ENCODE measurements at regions not wholly inside any gene's neighbourhood (a gene's known extent, or its start where the extent isn't known, plus 50 kb on each side); places are given as distances from the start of the nearest gene placed in this dataset.

DNA sequence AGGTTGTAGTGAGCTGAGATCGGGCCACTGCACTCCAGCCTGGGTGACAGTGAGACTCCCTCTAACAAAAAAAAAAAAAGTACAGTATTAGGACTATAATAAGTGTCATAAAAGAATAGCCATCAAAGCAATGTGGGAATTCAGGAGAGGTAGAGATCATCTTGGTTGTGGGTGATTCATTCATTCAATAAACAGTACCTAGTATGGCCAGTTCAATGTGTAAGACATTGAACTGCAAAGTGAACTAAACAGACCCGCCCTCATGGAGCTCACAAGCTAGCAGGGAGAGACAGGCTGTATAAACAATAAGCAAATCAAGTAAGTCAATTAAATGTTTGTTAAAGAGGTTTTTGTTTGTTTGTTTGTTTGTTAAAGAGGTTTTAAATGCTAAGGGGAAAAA lies 146.1 kb upstream of the RANBP3L start:
- no TSS peak for BruUV-seq (replicated peaks)
- DNase-seq (ENCODE audit: low read depth, low spot score) (no peak), ATAC-seq (no peak)
- Histone ChIP-seq H3K27me3 (ENCODE audit: insufficient read depth, low read length) (no peaks in the 10 kb centered on the region), H3K9me2 (ENCODE audit: insufficient read depth) (no peaks in the 10 kb centered on the region), H3K4me3 (replicated peaks in 1 of 2; ENCODE audit: low read depth in 1 of 2, low read length in 2 of 2) (no peak overlapping the region), H3K9ac (ENCODE audit: low read length) (no peak overlapping the region), H3K9me3 (ENCODE audit: control insufficient read depth in 1 of 2, insufficient read depth in 1 of 2, low read depth in 1 of 2, low read length in 2 of 2) (no peaks in the 10 kb centered on the region), H3K4me2 (ENCODE audit: low read length) (no peak overlapping the region), H3K4me1 (ENCODE audit: control insufficient read depth in 1 of 2, insufficient read depth in 2 of 2, low read length in 2 of 2) (peaks cover 3 to 17% of the 10 kb centered on the region in 2 experiments; a peak in 3 of 4 replicates), H3K27ac (ENCODE audit: low read depth, low read length) (no peak overlapping the region), H4K20me1 (ENCODE audit: insufficient read depth) (no peaks in the 10 kb centered on the region), H3K79me2 (ENCODE audit: insufficient read depth, low read length) (no peaks in the 10 kb centered on the region), H2AFZ (ENCODE audit: low read depth, low read length, poor library complexity, severe bottlenecking) (no peak overlapping the region), H3K36me3 (ENCODE audit: control insufficient read depth in 1 of 2, insufficient read depth in 2 of 2, low read length in 2 of 2) (no peaks in the 10 kb centered on the region)
- ChIA-PET POLR2A (no interaction called here), RAD21 (ENCODE audit: low non-redundant PET in 1 of 2, low total read pairs in 2 of 2, uncharacterized antibody in 2 of 2, unreplicated experiment in 2 of 2) (no interaction called here), CTCF (interaction anchor here (1.5 kb wide), 1 partner anchor 11 kb away, joined by 6 read pairs; no protein-coding TSS in a partner anchor)
- TF ChIP-seq, protein P1, sequence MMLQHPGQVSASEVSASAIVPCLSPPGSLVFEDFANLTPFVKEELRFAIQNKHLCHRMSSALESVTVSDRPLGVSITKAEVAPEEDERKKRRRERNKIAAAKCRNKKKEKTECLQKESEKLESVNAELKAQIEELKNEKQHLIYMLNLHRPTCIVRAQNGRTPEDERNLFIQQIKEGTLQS (IDR thresholded peaks at IDR 0.05), result no peak
- TF ChIP-seq MAX (IDR thresholded peaks at IDR 0.05) (no peak), TCF7L2 (IDR thresholded peaks at IDR 0.05; ENCODE audit: borderline replicate concordance, extremely low read depth, insufficient read depth, insufficient read length) (no peak), YY1 (IDR thresholded peaks at IDR 0.05; ENCODE audit: extremely low read depth, insufficient replicate concordance, low read depth, low read length) (no peak), EGR1 (IDR thresholded peaks at IDR 0.05; ENCODE audit: low read depth) (no peak), ZBTB33 (IDR thresholded peaks at IDR 0.05; ENCODE audit: extremely low read depth, insufficient replicate concordance, low read length) (no peak), ZFX (IDR thresholded peaks at IDR 0.05) (no peak), CBX3 (IDR thresholded peaks at IDR 0.05; ENCODE audit: low read depth) (no peak), FOSL1 (IDR thresholded peaks at IDR 0.05; ENCODE audit: low read depth) (no peak), SRF (IDR thresholded peaks at IDR 0.05; ENCODE audit: low read depth) (no peak), POLR2AphosphoS5 (IDR thresholded peaks at IDR 0.05; ENCODE audit: low read depth, low read length) (no peak), EZH2phosphoT487 (IDR thresholded peaks at IDR 0.05; ENCODE audit: borderline replicate concordance) (no peak), CEBPB (IDR thresholded peaks at IDR 0.05; ENCODE audit: low read depth) (no peak)
- intact Hi-C loops (cut with micrococcal nuclease), result no loop called here

Measured in HCT116 (cell line).